PC-3 (cell line): ENCODE measurements at regions not wholly inside any gene's neighbourhood (a gene's known extent, or its start where the extent isn't known, plus 50 kb on each side); places are given as distances from the start of the nearest gene placed in this dataset.

Experiments
- EZH2 ChIP-seq: fragments of 300-600 bp; sonication (generic); IDR thresholded peaks from one replicate; pipeline ENCODE4 v1.6.1; 2017; ENCODE audit warnings: antibody characterized with exemption, mild to moderate bottlenecking, low read length; ENCODE audit not compliant: unreplicated experiment
- EZH2phosphoT487 ChIP-seq: fragments of 300-600 bp; sonication (generic); IDR thresholded peaks from 2 replicates; pipeline ENCODE4 v1.6.1; 2018; ENCODE audit warnings: mild to moderate bottlenecking, antibody characterized with exemption, low read length, borderline replicate concordance
- TF ChIP-seq, protein P1 (sequence below): fragments of 300-600 bp; sonication (generic); conservative IDR thresholded peaks from 2 replicates; pipeline ENCODE4 v1.5.1; 2017; ENCODE audit warnings: antibody characterized with exemption, low read depth, mild to moderate bottlenecking, low read length

GRCh38 chr21:41573902-41574690 is 66.1 kb upstream of the TMPRSS2 start:
- TF ChIP-seq, protein P1, sequence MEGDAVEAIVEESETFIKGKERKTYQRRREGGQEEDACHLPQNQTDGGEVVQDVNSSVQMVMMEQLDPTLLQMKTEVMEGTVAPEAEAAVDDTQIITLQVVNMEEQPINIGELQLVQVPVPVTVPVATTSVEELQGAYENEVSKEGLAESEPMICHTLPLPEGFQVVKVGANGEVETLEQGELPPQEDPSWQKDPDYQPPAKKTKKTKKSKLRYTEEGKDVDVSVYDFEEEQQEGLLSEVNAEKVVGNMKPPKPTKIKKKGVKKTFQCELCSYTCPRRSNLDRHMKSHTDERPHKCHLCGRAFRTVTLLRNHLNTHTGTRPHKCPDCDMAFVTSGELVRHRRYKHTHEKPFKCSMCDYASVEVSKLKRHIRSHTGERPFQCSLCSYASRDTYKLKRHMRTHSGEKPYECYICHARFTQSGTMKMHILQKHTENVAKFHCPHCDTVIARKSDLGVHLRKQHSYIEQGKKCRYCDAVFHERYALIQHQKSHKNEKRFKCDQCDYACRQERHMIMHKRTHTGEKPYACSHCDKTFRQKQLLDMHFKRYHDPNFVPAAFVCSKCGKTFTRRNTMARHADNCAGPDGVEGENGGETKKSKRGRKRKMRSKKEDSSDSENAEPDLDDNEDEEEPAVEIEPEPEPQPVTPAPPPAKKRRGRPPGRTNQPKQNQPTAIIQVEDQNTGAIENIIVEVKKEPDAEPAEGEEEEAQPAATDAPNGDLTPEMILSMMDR, result no peak
- TF ChIP-seq EZH2phosphoT487 (no peak), EZH2 (no peak)
